SJCRH30 (cell line): ENCODE measurements at regions not wholly inside any gene's neighbourhood (a gene's known extent, or its start where the extent isn't known, plus 50 kb on each side); places are given as distances from the start of the nearest gene placed in this dataset.

ENCODE experiments used
- DNase-seq, 2 experiments: peaks; one replicate each; pipeline ENCODE4 v3.0.0-alpha.2; 2015 to 2020
- H3K27ac ChIP-seq: fragments of 250-450 bp; sonication (Bioruptor Pico); 2 replicates; pipeline ENCODE4 v1.5.1; 2020; ENCODE audit warnings: mild to moderate bottlenecking, moderate library complexity
- H3K27me3 ChIP-seq: fragments of 250-450 bp; sonication (Bioruptor Pico); 2 replicates; pipeline ENCODE4 v1.5.1; 2020; ENCODE audit warnings: mild to moderate bottlenecking, moderate library complexity
- H3K36me3 ChIP-seq: fragments of 250-450 bp; sonication (Bioruptor Pico); 2 replicates; pipeline ENCODE4 v1.5.1; 2020; ENCODE audit warnings: mild to moderate bottlenecking, moderate library complexity
- H3K4me1 ChIP-seq: fragments of 250-450 bp; sonication (Bioruptor Pico); 2 replicates; pipeline ENCODE4 v1.5.1; 2020; ENCODE audit warnings: mild to moderate bottlenecking, moderate library complexity
- H3K4me3 ChIP-seq: fragments of 250-450 bp; sonication (Bioruptor Pico); 2 replicates; pipeline ENCODE4 v1.5.1; 2020; ENCODE audit warnings: mild to moderate bottlenecking, moderate library complexity
- H3K9me3 ChIP-seq: fragments of 250-450 bp; sonication (Bioruptor Pico); replicated peaks from 2 replicates; pipeline ENCODE4 v1.5.1; 2020; ENCODE audit warnings: mild to moderate bottlenecking, moderate library complexity

DNA sequence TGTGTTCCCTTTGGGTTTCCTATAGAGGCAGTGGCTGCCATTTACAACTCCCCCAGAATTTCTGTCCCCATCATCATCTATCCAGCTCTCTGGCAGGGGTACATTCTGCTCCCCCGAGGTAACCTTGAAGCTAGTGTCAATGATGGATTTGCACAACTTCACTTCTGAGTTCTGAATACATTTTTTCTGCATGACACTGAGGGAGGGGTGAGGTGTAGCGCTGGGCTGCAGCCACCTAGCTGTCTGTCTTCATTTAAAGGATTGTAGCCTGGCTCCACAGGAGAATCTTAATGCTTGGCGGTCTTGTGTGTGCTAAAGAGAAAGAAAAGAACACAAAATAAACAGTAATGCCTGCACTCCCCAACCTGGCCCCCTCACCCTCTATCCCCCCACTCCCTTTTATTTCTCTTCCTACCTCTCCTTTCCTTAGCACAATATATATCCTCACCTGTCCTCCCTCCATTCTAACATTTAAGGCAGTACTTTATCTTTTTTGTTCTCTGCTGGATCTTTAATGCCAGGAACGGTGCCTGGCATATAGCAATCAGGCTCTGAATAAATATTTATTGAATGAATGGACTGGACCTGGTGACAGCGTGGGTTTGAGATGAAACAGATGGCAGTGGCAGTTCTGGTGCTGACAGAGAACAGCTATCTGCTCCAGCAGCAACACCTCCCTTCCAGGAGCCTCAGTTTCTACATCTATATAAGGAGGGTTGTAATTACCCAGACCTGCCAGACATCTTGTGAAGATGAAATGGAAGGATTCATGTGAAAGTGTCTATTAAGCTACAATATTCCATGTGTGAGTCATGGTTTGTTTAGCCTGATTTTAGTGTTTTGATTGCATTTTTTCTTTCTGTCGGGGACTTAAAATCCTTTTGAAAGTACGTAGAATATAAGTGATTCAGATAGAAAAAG, 163.5 kb upstream of the CDH11 start:
- DNase-seq: no peak
- H3K27me3 ChIP-seq: no peaks in the 10 kb centered on the region
- H3K9me3 ChIP-seq: no peaks in the 10 kb centered on the region
- H3K36me3 ChIP-seq: no peaks in the 10 kb centered on the region
- no peak overlapping the region for H3K27ac ChIP-seq
- no peak overlapping the region for H3K4me3 ChIP-seq
- H3K4me1 ChIP-seq: peaks cover 7% of the 10 kb centered on the region

GRCh38 chr16:65284626-65285025, 162.8 kb upstream of the CDH11 start:
- H3K36me3 ChIP-seq: no peaks in the 10 kb centered on the region
- H3K9me3 ChIP-seq: no peaks in the 10 kb centered on the region
- no peak for DNase-seq
- H3K4me1 ChIP-seq: peaks cover 7% of the 10 kb centered on the region
- H3K27ac ChIP-seq: no peak overlapping the region
- no peaks in the 10 kb centered on the region for H3K27me3 ChIP-seq
- no peak overlapping the region for H3K4me3 ChIP-seq

DNA sequence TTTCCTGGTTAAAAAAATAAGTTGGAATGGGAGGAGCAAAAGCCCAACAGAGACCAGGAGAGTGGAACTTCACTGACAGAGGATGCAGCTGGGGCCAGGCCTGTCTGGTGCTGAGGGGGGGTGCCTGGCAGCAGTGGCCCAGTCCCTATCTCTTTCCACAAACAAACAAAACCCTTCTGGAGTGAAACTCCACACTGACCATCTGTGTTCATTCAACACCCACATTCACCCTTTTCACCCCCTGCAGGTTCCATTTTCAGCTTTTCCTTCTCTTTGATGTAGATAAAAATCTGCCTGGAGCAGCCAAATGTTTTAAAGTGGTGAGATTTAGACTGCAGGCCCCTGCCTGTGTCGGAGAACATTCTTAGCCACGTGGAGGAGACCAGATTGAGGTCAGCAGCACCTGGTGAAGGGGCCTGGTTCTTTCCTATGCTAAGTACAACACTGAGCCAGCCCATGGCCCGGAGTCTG, 161.4 kb upstream of the CDH11 start:
- DNase-seq: peak; percentile 30 to 56
- Histone ChIP-seq H3K36me3 (no peaks in the 10 kb centered on the region), H3K27me3 (no peaks in the 10 kb centered on the region), H3K27ac (no peak overlapping the region), H3K9me3 (no peaks in the 10 kb centered on the region), H3K4me3 (no peak overlapping the region), H3K4me1 (peaks cover 7% of the 10 kb centered on the region)

DNA sequence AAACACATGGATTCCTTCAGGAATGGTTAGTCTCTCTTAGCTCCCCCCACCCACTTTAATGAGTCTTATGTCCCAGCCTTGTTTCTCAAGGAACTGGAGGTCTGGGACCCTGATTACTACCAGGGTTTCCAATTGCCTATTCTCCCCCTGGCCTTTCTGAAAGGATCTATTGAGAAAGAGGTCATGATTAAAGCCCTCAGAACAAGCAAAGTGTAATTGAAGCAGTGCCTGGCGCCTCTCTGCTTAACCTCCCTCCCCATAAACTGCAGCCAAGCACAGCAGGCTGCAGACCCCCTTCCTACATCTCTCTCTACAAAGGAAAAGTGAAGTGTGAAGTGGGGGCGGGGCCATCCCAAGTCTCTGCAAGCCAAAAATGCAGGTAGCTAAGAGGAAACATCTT, 159.7 kb upstream of the CDH11 start:
- no peak for DNase-seq
- H3K4me3 ChIP-seq: no peak overlapping the region
- H3K4me1 ChIP-seq: peaks cover 7% of the 10 kb centered on the region
- no peak overlapping the region for H3K27ac ChIP-seq
- no peaks in the 10 kb centered on the region for H3K9me3 ChIP-seq
- H3K27me3 ChIP-seq: no peaks in the 10 kb centered on the region
- H3K36me3 ChIP-seq: no peaks in the 10 kb centered on the region

DNA sequence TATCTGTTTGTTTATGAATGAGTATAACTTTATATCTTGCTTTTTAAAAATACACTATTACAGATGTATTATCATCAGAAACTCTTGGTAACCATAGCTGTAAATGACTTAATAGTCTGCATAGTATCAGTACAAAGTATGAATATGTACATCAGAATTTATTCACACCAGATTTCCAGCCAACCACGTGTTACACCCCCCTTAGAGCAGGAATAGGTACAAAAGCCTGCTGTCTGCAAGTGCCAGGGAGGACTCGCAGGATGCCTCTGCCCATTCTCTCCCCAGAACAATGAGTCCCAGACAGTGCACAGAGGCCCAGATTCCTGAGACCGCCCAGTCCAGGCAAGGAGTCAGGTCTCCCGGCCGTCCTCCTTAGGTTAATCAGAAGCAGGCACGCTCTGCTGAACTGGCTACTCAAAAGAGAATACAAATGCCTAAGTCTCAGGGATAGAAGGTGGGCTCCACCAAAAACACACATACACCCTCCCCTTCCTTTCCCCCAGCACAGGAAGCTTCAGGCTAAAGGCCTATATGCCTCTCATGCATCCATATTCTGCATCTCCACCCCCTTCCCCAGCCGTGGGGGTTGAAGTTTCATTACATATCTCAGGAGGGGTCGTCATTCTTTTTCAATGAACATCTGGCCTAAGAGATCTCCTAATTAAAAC, 159.1 kb upstream of the CDH11 start:
- Histone ChIP-seq H3K27me3 (no peaks in the 10 kb centered on the region), H3K9me3 (no peaks in the 10 kb centered on the region), H3K4me1 (peaks cover 7% of the 10 kb centered on the region), H3K4me3 (no peak overlapping the region), H3K27ac (no peak overlapping the region), H3K36me3 (no peaks in the 10 kb centered on the region)
- DNase-seq: no peak

- Histone ChIP-seq H3K27ac (no peak overlapping the region), H3K27me3 (no peaks in the 10 kb centered on the region), H3K9me3 (no peaks in the 10 kb centered on the region), H3K4me1 (peaks cover 7% of the 10 kb centered on the region), H3K4me3 (no peak overlapping the region), H3K36me3 (no peaks in the 10 kb centered on the region)
- DNase-seq: no peak
Measured at GRCh38 chr16:65279576-65279975, 157.7 kb upstream of the CDH11 start.

DNA sequence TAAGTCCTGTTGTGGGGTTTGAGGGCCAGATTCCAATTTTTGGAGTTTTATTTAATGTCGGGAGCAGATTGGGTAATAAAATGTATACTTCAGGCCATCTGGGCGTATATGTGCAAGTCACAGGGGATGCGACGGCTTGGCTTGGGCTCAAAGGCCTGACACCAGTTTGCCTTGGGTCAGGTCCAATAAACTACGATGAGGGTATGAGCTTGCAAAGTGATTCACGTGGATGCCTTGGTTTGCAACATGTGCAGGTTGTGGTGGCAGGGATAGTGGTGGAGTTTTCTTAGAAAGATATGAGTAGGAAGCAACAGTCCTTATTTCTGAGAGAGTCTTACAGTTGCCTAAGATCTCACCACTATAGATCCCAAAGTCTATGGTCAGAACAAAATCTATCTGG, 157.0 kb upstream of the CDH11 start:
- H3K27ac ChIP-seq: no peak overlapping the region
- H3K4me1 ChIP-seq: peaks cover 6% of the 10 kb centered on the region
- H3K9me3 ChIP-seq: no peaks in the 10 kb centered on the region
- no peaks in the 10 kb centered on the region for H3K36me3 ChIP-seq
- H3K4me3 ChIP-seq: no peak overlapping the region
- no peaks in the 10 kb centered on the region for H3K27me3 ChIP-seq
- DNase-seq: no peak

GRCh38 chr16:65274566-65274965, 152.7 kb upstream of the CDH11 start:
- no peak for DNase-seq
- no peak overlapping the region for H3K27ac ChIP-seq

GRCh38 chr16:65272699-65273414, 151.0 kb upstream of the CDH11 start:
- Histone ChIP-seq H3K9me3 (no peaks in the 10 kb centered on the region), H3K27me3 (no peaks in the 10 kb centered on the region), H3K4me1 (no peaks in the 10 kb centered on the region), H3K36me3 (no peaks in the 10 kb centered on the region), H3K4me3 (no peak overlapping the region), H3K27ac (no peak overlapping the region)
- DNase-seq: no peak

More at GRCh38 chr16:65274566-65274965, 152.7 kb upstream of the CDH11 start:
- no peaks in the 10 kb centered on the region for H3K4me1 ChIP-seq
- no peaks in the 10 kb centered on the region for H3K27me3 ChIP-seq
- no peaks in the 10 kb centered on the region for H3K36me3 ChIP-seq
- H3K4me3 ChIP-seq: no peak overlapping the region
- no peaks in the 10 kb centered on the region for H3K9me3 ChIP-seq

- H3K9me3 ChIP-seq: no peaks in the 10 kb centered on the region
- H3K4me1 ChIP-seq: no peaks in the 10 kb centered on the region
- no peak overlapping the region for H3K27ac ChIP-seq
- no peaks in the 10 kb centered on the region for H3K27me3 ChIP-seq
- no peak overlapping the region for H3K4me3 ChIP-seq
- DNase-seq: no peak
- H3K36me3 ChIP-seq: no peaks in the 10 kb centered on the region
Measured at GRCh38 chr16:65271996-65272395, 150.1 kb upstream of the CDH11 start.

- Histone ChIP-seq H3K4me3 (no peak overlapping the region), H3K9me3 (no peaks in the 10 kb centered on the region), H3K36me3 (no peaks in the 10 kb centered on the region), H3K27ac (no peak overlapping the region), H3K27me3 (no peaks in the 10 kb centered on the region), H3K4me1 (no peaks in the 10 kb centered on the region)
- DNase-seq: no peak
Measured at GRCh38 chr16:65268331-65268730, 146.5 kb upstream of the CDH11 start.

- H3K4me1 ChIP-seq: no peaks in the 10 kb centered on the region
- H3K27me3 ChIP-seq: no peaks in the 10 kb centered on the region
- H3K4me3 ChIP-seq: no peak overlapping the region
- H3K27ac ChIP-seq: no peak overlapping the region
- DNase-seq: no peak
- no peaks in the 10 kb centered on the region; the same call in 1 of the 2 replicates for H3K9me3 ChIP-seq
- no peaks in the 10 kb centered on the region for H3K36me3 ChIP-seq
Measured at GRCh38 chr16:65263896-65264295, 142.0 kb upstream of the CDH11 start.

DNA sequence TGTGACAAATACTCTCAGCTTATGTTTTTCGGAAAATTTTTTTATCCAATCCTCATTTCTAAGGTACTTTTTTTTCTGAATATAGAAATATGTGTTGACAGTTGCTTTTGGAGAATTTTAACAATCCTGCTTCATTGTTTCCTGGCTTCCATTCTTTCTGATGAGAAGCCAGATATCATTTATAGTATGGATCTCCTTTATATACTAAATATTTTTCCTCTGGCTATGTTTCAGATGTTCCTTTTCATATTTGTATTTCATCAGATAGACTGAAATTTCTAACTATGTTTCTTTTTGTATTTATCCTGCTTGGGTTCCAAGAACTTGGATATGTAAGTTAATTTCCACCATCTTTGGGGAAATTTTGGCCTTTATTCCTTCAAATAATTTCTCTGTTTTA, 138.9 kb upstream of the CDH11 start:
- H3K36me3 ChIP-seq: no peaks in the 10 kb centered on the region
- no peaks in the 10 kb centered on the region for H3K27me3 ChIP-seq
- no peak overlapping the region for H3K27ac ChIP-seq
- no peaks in the 10 kb centered on the region; the same call in 1 of the 2 replicates for H3K9me3 ChIP-seq
- no peaks in the 10 kb centered on the region for H3K4me1 ChIP-seq
- H3K4me3 ChIP-seq: no peak overlapping the region
- DNase-seq: no peak

GRCh38 chr16:65254144-65254543, 132.3 kb upstream of the CDH11 start:
- no peak for DNase-seq
- no peak overlapping the region for H3K4me3 ChIP-seq
- no peak overlapping the region for H3K27ac ChIP-seq
- no peaks in the 10 kb centered on the region for H3K4me1 ChIP-seq
- no peaks in the 10 kb centered on the region for H3K36me3 ChIP-seq
- H3K9me3 ChIP-seq: no peaks in the 10 kb centered on the region
- H3K27me3 ChIP-seq: no peaks in the 10 kb centered on the region

DNA sequence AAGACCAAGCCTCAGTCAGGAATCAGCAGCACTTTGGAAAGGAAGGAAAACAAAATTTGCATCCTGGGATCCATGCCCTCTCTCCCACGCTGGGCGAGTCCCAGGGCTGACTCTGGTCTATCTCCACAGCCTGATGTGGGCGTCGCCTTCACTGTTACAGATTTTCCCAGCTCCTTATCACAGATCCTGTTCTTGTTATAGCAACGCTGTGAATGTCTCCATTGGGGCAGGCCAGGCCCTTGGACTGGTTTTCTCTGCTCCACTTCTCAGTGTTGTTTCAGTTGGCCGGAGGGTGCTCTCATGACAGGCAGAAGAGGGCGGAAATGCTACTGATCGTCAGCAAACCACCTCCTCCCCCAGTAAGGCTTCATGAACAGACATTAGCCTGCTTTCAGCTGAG, 127.9 kb upstream of the CDH11 start:
- Histone ChIP-seq H3K27me3 (no peaks in the 10 kb centered on the region), H3K4me3 (no peak overlapping the region), H3K27ac (no peak overlapping the region), H3K4me1 (no peaks in the 10 kb centered on the region), H3K36me3 (no peaks in the 10 kb centered on the region), H3K9me3 (no peaks in the 10 kb centered on the region)
- no peak for DNase-seq
